ENCODE measurements at regions not wholly inside any gene's neighbourhood (a gene's known extent, or its start where the extent isn't known, plus 50 kb on each side); places are given as distances from the start of the nearest gene placed in this dataset.

DNA sequence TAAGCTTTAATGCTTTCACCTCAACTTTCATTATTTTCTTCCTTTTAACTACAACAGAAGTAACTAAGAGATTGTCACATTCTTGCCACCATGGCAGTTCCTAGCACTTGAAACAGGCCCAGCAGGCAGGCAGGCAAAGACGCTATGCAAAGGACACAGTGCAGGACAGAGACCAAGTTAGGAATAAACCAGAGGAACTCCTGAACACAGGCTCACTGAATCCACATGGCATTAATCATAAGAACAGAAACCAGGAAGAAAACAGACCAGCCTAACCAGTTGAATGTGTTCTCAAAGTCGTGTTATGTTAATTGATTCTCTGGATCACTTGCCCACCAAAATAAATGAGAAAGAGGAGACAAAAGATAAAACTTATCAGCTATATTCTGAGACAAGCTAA, 397.6 kb downstream of the TBL1XR1 start:
- no peak for TF ChIP-seq YY1 (IDR thresholded peaks at IDR 0.05; ENCODE audit: insufficient read depth, insufficient read length)
- TF ChIP-seq ZNF274 (IDR thresholded peaks at IDR 0.05; ENCODE audit: low read depth, low read length): no peak
- TF ChIP-seq SUZ12 (IDR thresholded peaks at IDR 0.05; ENCODE audit: extremely low read depth, insufficient read depth, insufficient read length): no peak
